SK-N-MC (cell line): ENCODE measurements at regions not wholly inside any gene's neighbourhood (a gene's known extent, or its start where the extent isn't known, plus 50 kb on each side); places are given as distances from the start of the nearest gene placed in this dataset.

ENCODE experiments used
- EZH2 ChIP-seq: fragments of 200-600 bp; sonication (generic); IDR thresholded peaks from one replicate; pipeline ENCODE4 v1.6.1; 2017; ENCODE audit warnings: antibody characterized with exemption
- POLR2AphosphoS5 ChIP-seq: IDR thresholded peaks from 2 replicates; pipeline ENCODE4 v1.6.1; 2012; ENCODE audit warnings: mild to moderate bottlenecking, low read depth, low read length, borderline replicate concordance

DNA sequence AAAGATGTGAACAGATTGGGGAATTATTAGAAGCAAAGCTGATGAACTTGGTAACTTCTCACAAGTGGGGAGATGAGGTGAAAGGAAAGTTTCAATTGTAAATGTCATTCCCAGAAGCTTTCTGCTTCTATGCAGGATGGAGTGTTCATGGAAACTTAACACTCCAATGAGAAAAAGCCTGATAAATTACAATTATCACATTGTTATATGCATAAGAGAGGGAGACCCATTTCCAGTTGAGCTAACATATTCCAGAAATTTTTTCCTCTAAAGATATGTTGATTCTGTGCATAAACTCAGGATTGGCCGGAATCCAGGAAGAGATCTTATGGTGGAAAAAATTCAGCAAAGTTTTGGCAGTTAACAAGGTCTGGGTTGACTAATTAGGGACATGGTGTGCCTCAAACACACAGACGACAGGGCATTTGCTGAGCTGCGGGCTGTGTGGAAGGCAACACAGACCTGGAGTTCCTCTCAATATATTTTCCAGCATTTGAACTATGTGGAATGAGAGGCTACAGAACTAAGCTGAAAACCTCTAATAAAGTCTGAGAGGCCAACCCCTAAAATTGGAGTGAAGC is 64.9 kb upstream of the FGF14 start:
- no peak for TF ChIP-seq POLR2AphosphoS5
- no peak for TF ChIP-seq EZH2
